ENCODE measurements at regions not wholly inside any gene's neighbourhood (a gene's known extent, or its start where the extent isn't known, plus 50 kb on each side); places are given as distances from the start of the nearest gene placed in this dataset.

DNA sequence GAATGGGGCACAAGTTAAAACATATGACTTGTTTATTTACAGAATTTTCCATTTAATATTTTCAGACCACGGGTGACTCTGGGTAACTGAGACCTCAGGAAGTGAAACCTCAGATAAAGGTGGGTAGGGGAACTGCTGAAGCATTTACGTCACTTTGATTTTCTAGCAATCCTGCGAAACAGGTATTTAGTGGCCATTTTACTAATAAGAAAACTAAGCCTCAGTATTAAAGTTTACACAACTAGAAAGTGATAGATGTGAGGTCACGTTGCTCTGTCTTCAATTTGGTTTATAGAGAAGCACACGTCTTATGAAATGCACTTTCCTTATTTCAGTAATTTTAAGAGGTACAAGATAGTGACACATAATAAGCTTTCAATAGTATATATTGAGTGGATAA, 402.8 kb downstream of the FGF9 start:
- TF ChIP-seq POLR2AphosphoS5 (IDR thresholded peaks at IDR 0.05; ENCODE audit: low read depth) = no peak
- TF ChIP-seq CREB1 (CRISPR knock-in tag; IDR thresholded peaks at IDR 0.05; ENCODE audit: low read depth) = no peak

Measured in GM23338 (cell line).